ENCODE measurements at regions not wholly inside any gene's neighbourhood (a gene's known extent, or its start where the extent isn't known, plus 50 kb on each side); places are given as distances from the start of the nearest gene placed in this dataset.

GRCh38 chr1:239792157-239792556 is 299.5 kb upstream of the FMN2 start:
- ChIA-PET POLR2A (no interaction called here), CTCF (no interaction called here)
- intact Hi-C loops (cut with micrococcal nuclease), result no loop called here
- TF ChIP-seq, protein P1, sequence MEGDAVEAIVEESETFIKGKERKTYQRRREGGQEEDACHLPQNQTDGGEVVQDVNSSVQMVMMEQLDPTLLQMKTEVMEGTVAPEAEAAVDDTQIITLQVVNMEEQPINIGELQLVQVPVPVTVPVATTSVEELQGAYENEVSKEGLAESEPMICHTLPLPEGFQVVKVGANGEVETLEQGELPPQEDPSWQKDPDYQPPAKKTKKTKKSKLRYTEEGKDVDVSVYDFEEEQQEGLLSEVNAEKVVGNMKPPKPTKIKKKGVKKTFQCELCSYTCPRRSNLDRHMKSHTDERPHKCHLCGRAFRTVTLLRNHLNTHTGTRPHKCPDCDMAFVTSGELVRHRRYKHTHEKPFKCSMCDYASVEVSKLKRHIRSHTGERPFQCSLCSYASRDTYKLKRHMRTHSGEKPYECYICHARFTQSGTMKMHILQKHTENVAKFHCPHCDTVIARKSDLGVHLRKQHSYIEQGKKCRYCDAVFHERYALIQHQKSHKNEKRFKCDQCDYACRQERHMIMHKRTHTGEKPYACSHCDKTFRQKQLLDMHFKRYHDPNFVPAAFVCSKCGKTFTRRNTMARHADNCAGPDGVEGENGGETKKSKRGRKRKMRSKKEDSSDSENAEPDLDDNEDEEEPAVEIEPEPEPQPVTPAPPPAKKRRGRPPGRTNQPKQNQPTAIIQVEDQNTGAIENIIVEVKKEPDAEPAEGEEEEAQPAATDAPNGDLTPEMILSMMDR (IDR thresholded peaks at IDR 0.05), result no peak
- no peaks in the 10 kb centered on the region for H3K4me1 Mint-ChIP-seq
- H3K27me3 Mint-ChIP-seq, result no peaks in the 10 kb centered on the region
- no peaks in the 10 kb centered on the region for H3K36me3 Mint-ChIP-seq (ENCODE audit: low read depth)
- no peak overlapping the region for H3K27ac Mint-ChIP-seq
- no peak overlapping the region for H3K4me3 Mint-ChIP-seq
- H3K9me3 Mint-ChIP-seq, result peaks cover 13% of the 10 kb centered on the region
- ATAC-seq (ENCODE audit: low read depth) (no peak), DNase-seq (no peak)

DNA sequence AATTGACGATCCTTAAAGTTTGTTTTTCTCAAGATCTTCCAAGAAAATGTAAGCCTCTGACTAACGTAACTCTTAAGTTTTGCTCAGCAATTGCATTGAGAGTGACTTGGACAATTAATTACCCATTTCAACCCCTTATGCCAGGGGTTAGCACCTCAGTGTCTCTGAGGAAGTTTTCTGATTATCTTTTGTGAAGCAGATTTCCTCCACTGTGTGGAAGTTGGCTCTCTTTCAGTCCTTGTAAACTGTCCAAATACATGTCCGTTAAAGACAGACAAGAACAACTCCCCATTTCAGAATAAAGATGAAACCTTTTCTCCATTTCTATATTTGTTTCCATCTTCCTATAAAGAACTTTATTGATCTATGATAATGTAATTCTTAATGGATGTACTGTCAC is 296.4 kb upstream of the FMN2 start:
- H3K4me1 Mint-ChIP-seq, result no peaks in the 10 kb centered on the region
- ChIA-PET POLR2A (no interaction called here), CTCF (no interaction called here)
- DNase-seq, result no peak
- no peak for ATAC-seq (ENCODE audit: low read depth)
- no peaks in the 10 kb centered on the region for H3K36me3 Mint-ChIP-seq (ENCODE audit: low read depth)
- TF ChIP-seq, protein P1 (IDR thresholded peaks at IDR 0.05), result no peak
- H3K4me3 Mint-ChIP-seq, result no peak overlapping the region
- peaks cover 4% of the 10 kb centered on the region for H3K9me3 Mint-ChIP-seq
- H3K27ac Mint-ChIP-seq, result no peak overlapping the region
- H3K27me3 Mint-ChIP-seq, result no peaks in the 10 kb centered on the region
- intact Hi-C loops (cut with micrococcal nuclease), result no loop called here

DNA sequence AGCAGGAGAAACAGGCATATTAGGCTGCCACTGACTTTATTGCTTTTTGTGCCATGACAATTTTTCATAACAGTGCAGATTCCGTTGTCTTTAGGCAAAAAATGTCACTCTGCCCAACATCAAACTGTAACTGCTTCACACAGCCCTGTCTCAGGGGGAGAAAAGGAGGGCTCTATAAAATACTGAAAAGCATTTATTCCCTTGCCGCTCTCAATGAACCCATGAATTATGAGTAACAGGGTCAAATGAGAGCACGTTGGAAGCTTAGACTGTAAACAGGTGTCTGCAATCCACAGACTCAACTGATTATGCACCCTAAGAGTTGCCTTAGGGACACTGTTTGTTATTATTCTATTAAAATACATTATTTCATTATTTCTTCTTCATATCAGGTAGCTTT is 292.1 kb upstream of the FMN2 start:
- no peak overlapping the region for H3K27ac Mint-ChIP-seq
- DNase-seq, result no peak
- CTCF ChIA-PET, result no interaction called here
- intact Hi-C loops (cut with micrococcal nuclease), result no loop called here
- no peak for ATAC-seq (ENCODE audit: low read depth)
- no peaks in the 10 kb centered on the region for H3K9me3 Mint-ChIP-seq
- POLR2A ChIA-PET, result no interaction called here
- H3K36me3 Mint-ChIP-seq (ENCODE audit: low read depth), result no peaks in the 10 kb centered on the region
- TF ChIP-seq, protein P1 (IDR thresholded peaks at IDR 0.05), result no peak
- no peak overlapping the region for H3K4me3 Mint-ChIP-seq
- H3K4me1 Mint-ChIP-seq, result no peaks in the 10 kb centered on the region
- H3K27me3 Mint-ChIP-seq, result no peaks in the 10 kb centered on the region

- no peaks in the 10 kb centered on the region for H3K36me3 Mint-ChIP-seq (ENCODE audit: low read depth)
- ATAC-seq (ENCODE audit: low read depth), result no peak
- CTCF ChIA-PET, result no interaction called here
- H3K9me3 Mint-ChIP-seq, result peaks cover 3% of the 10 kb centered on the region
- no peak for DNase-seq
- H3K27me3 Mint-ChIP-seq, result no peaks in the 10 kb centered on the region
- H3K4me3 Mint-ChIP-seq, result no peak overlapping the region
- TF ChIP-seq, protein P1 (IDR thresholded peaks at IDR 0.05), result no peak
- intact Hi-C loops (cut with micrococcal nuclease), result no loop called here
- POLR2A ChIA-PET, result no interaction called here
- H3K4me1 Mint-ChIP-seq, result no peaks in the 10 kb centered on the region
- H3K27ac Mint-ChIP-seq, result no peak overlapping the region
Measured at GRCh38 chr1:239800861-239801260, 290.8 kb upstream of the FMN2 start.

DNA sequence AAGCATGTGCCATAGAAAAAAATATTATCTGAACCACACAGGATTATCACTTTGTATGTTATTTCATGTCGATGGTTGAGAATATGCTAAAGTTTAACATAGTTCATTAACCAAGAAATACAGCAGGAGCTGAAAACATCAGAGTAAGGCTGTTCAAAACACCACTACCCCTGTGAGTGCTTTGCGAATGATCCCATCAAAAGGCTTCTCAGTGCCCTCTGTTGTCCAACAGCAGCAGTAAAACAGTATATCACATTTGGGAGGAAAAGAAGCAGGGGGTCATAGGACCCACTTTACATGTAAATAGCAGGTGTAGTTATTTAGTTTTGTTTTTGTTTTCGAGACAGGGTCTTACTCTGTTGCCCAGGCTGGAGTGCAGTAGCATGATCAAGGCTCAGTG is 289.4 kb upstream of the FMN2 start:
- POLR2A ChIA-PET, result no interaction called here
- no peaks in the 10 kb centered on the region for H3K4me1 Mint-ChIP-seq
- H3K27ac Mint-ChIP-seq, result no peak overlapping the region
- ATAC-seq (ENCODE audit: low read depth) (no peak), DNase-seq (no peak)
- H3K36me3 Mint-ChIP-seq (ENCODE audit: low read depth), result no peaks in the 10 kb centered on the region
- no peaks in the 10 kb centered on the region for H3K27me3 Mint-ChIP-seq
- H3K4me3 Mint-ChIP-seq, result no peak overlapping the region
- intact Hi-C loops (cut with micrococcal nuclease), result no loop called here
- CTCF ChIA-PET, result no interaction called here
- TF ChIP-seq, protein P1 (IDR thresholded peaks at IDR 0.05), result no peak
- H3K9me3 Mint-ChIP-seq, result peaks cover 3% of the 10 kb centered on the region

Data from activated B cell treated with CpG ODN at 0.5 μM for 24 hours (primary cell).